IMR-90 (cell line): ENCODE measurements at regions not wholly inside any gene's neighbourhood (a gene's known extent, or its start where the extent isn't known, plus 50 kb on each side); places are given as distances from the start of the nearest gene placed in this dataset.

ENCODE experiments used
- ATAC-seq: fragments of 200-7000 bp; cut with Tn5 transposase; 2 replicates; pipeline ENCODE4 v1.9.1; 2020; ENCODE audit warnings: low read depth, mild to moderate bottlenecking, moderate library complexity
- BruUV-seq: library from RNA; stranded (reverse); fragments of 400-500 nt; replicated peaks from 2 replicates; lab custom pipeline; 2021; lab: Mats Ljungman, UMichigan
- CTCF ChIA-PET: fragments of 300-600 bp; formaldehyde crosslinking; extraction: SDS; loops from one replicate; lab custom pipeline; 2021; ENCODE audit warnings: antibody characterized with exemption; lab: Yijun Ruan, JAX
- POLR2A ChIA-PET: fragments of 300-600 bp; sonication (Branson Sonifier 250); formaldehyde crosslinking; loops from one replicate; lab custom pipeline; 2022; ENCODE audit warnings: antibody characterized with exemption; ENCODE audit not compliant: unreplicated experiment; lab: Charles Lee
- DNase-seq: peaks from one replicate; pipeline ENCODE4 v3.0.0; 2013
- H2AFZ ChIP-seq: replicated peaks from 2 replicates; pipeline ENCODE3; 2013; ENCODE audit warnings: low read length, mild to moderate bottlenecking; ENCODE audit not compliant: poor library complexity
- H2AK5ac ChIP-seq: 2 replicates; pipeline ENCODE4 v1.6.1; 2013; ENCODE audit warnings: low read depth, low read length, inconsistent platforms
- H2AK9ac ChIP-seq: replicated peaks from 2 replicates; pipeline ENCODE3; 2013; ENCODE audit warnings: mild to moderate bottlenecking, low read depth, low read length, moderate library complexity; ENCODE audit not compliant: poor library complexity
- H2BK120ac ChIP-seq: 2 replicates; pipeline ENCODE4 v1.6.1; 2013; ENCODE audit warnings: low read depth, low read length, inconsistent platforms
- H2BK15ac ChIP-seq: 3 replicates; pipeline ENCODE4 v1.6.1; 2013; ENCODE audit warnings: low read depth, low read length, inconsistent platforms
- H2BK20ac ChIP-seq: 2 replicates; pipeline ENCODE4 v1.6.1; 2013; ENCODE audit warnings: low read depth, mild to moderate bottlenecking, inconsistent platforms, low read length, moderate library complexity
- H2BK5ac ChIP-seq: 2 replicates; pipeline ENCODE4 v1.6.1; 2013; ENCODE audit warnings: mild to moderate bottlenecking, low read depth, low read length, inconsistent platforms; ENCODE audit not compliant: poor library complexity, severe bottlenecking
- H3K14ac ChIP-seq: replicated peaks from 2 replicates; pipeline ENCODE4 v1.6.1; 2013; ENCODE audit warnings: low read depth, low read length, inconsistent platforms
- H3K18ac ChIP-seq: 2 replicates; pipeline ENCODE4 v1.6.1; 2013; ENCODE audit warnings: low read depth, low read length, control low read depth
- H3K23ac ChIP-seq: 2 replicates; pipeline ENCODE4 v1.6.1; 2013; ENCODE audit warnings: low read depth, low read length, inconsistent platforms
- H3K27ac ChIP-seq: 2 replicates; pipeline ENCODE4 v1.5.1; 2013; ENCODE audit warnings: mild to moderate bottlenecking, control low read depth, low read length; ENCODE audit not compliant: insufficient read depth
- H3K27me3 ChIP-seq: 2 replicates; pipeline ENCODE4 v1.6.1; 2013; ENCODE audit warnings: low read length; ENCODE audit not compliant: control insufficient read depth, insufficient read depth
- H3K36me3 ChIP-seq: 2 replicates; pipeline ENCODE4 v1.6.1; 2013; ENCODE audit warnings: low read length, mixed read lengths; ENCODE audit not compliant: control insufficient read depth, insufficient read depth
- H3K4ac ChIP-seq: 2 replicates; pipeline ENCODE4 v1.6.1; 2013; ENCODE audit warnings: low read depth, low read length, inconsistent platforms
- H3K4me1 ChIP-seq: 2 replicates; pipeline ENCODE4 v1.6.1; 2013; ENCODE audit warnings: low read length, mixed read lengths; ENCODE audit not compliant: control insufficient read depth, insufficient read depth
- H3K4me2 ChIP-seq: 2 replicates; pipeline ENCODE4 v1.6.1; 2013; ENCODE audit warnings: low read depth, mild to moderate bottlenecking, control low read depth, low read length, moderate library complexity
- H3K4me3 ChIP-seq: 2 replicates; pipeline ENCODE4 v1.5.1; 2013; ENCODE audit warnings: low read depth, mild to moderate bottlenecking, control low read depth, low read length, moderate library complexity; ENCODE audit not compliant: insufficient read depth
- H3K56ac ChIP-seq: 2 replicates; pipeline ENCODE4 v1.6.1; 2013; ENCODE audit warnings: low read length, inconsistent platforms; ENCODE audit not compliant: insufficient read depth; ENCODE audit errors: extremely low read depth
- H3K79me1 ChIP-seq, 2 experiments: 2 replicates each; pipeline ENCODE4 v1.6.1; 2013; ENCODE audit warnings: low read length in 2 of 2, inconsistent platforms in 1 of 2, low read depth in 1 of 2
- H3K9ac ChIP-seq: 2 replicates; pipeline ENCODE4 v1.6.1; 2013; ENCODE audit warnings: low read depth, low read length, control low read depth
- H3K9me1 ChIP-seq: 2 replicates; pipeline ENCODE4 v1.6.1; 2013; ENCODE audit warnings: low read length, inconsistent platforms; ENCODE audit not compliant: insufficient read depth
- H3K9me3 ChIP-seq: 2 replicates; pipeline ENCODE4 v1.6.1; 2013; ENCODE audit warnings: low read length; ENCODE audit not compliant: control insufficient read depth, insufficient read depth
- H4K20me1 ChIP-seq: 2 replicates; pipeline ENCODE4 v1.6.1; 2013; ENCODE audit warnings: low read length, inconsistent platforms; ENCODE audit not compliant: insufficient read depth
- H4K5ac ChIP-seq: 2 replicates; pipeline ENCODE4 v1.6.1; 2013; ENCODE audit warnings: mild to moderate bottlenecking, low read depth, low read length, control low read depth
- H4K8ac ChIP-seq, 2 experiments: 2 replicates each; pipeline ENCODE4 v1.6.1; 2013; ENCODE audit warnings: low read depth in 2 of 2, low read length in 2 of 2, control low read depth in 1 of 2, inconsistent platforms in 1 of 2
- H4K91ac ChIP-seq: 2 replicates; pipeline ENCODE4 v1.6.1; 2013; ENCODE audit warnings: low read depth, low read length, inconsistent platforms; ENCODE audit not compliant: insufficient read depth
- MAFK ChIP-seq: IDR thresholded peaks from 2 replicates; pipeline ENCODE4 v1.6.1; 2012; ENCODE audit warnings: low read depth, low read length, improper control_type of control experiment
- RAD21 ChIP-seq: IDR thresholded peaks from 2 replicates; pipeline ENCODE4 v1.6.1; 2012; ENCODE audit warnings: low read length, improper control_type of control experiment
- WGBS, 2 experiments: methylation state at CpG; one replicate each; pipeline versions ENCODE4 v1.1.5 to v1.1.7; 2013; ENCODE audit warnings: missing lambda C conversion rate in 2 of 2; ENCODE audit not compliant: insufficient read length in 1 of 2; ENCODE audit errors: extremely low coverage in 2 of 2; 5-methylcytosine and 5-hydroxymethylcytosine counted together
- dilution Hi-C: fragments of 300-500 bp; cut with HindIII; formaldehyde crosslinking; loops from one replicate; pipeline ENCODE4 v1.14.3; 2018; ENCODE audit warnings: low sequenced_read_pairs; ENCODE audit not compliant: unreplicated experiment
- in situ Hi-C: fragments of 300-500 bp; cut with MboI; formaldehyde crosslinking; loops from 3 replicates; pipeline ENCODE4 v1.14.3; 2019; ENCODE audit warnings: low sequenced_read_pairs, inconsistent platforms, mixed read lengths
- intact Hi-C: fragments of 100-400 bp; cut with micrococcal nuclease; formaldehyde crosslinking; loops from 2 replicates; pipeline ENCODE4 v1.10.0; 2022

GRCh38 chr18:73668051-73668450, 479.6 kb downstream of the FBXO15 start:
- H3K9me1 ChIP-seq: peaks cover 3% of the 10 kb centered on the region
- H2AK9ac ChIP-seq: no peak overlapping the region
- H3K4ac ChIP-seq: no peak overlapping the region
- H3K36me3 ChIP-seq: no peaks in the 10 kb centered on the region
- H2AFZ ChIP-seq: no peak overlapping the region
- no peaks in the 10 kb centered on the region for H3K27me3 ChIP-seq
- H4K91ac ChIP-seq: no peak overlapping the region
- no peak overlapping the region for H2BK20ac ChIP-seq
- TF ChIP-seq MAFK (peak; percentile 59), RAD21 (no peak)
- ChIA-PET CTCF (no interaction called here), POLR2A (no interaction called here)
- H4K20me1 ChIP-seq: no peaks in the 10 kb centered on the region
- H3K56ac ChIP-seq: no peak overlapping the region
- WGBS, 2 experiments: no CpG with 5 or more reads among the region's 1 CpG
- H4K5ac ChIP-seq: no peak overlapping the region
- no peak overlapping the region for H4K8ac ChIP-seq
- no TSS peak for BruUV-seq
- H3K14ac ChIP-seq: no peak overlapping the region
- ATAC-seq (peak; percentile 24; the same call in 1 of the 2 replicates), DNase-seq (no peak)
- H2BK15ac ChIP-seq: no peak overlapping the region
- intact Hi-C loops (no loop called here), dilution Hi-C loops (no loop called here), in situ Hi-C loops (no loop called here)
- H2BK5ac ChIP-seq: no peak overlapping the region
- H3K18ac ChIP-seq: no peak overlapping the region; the same call in 1 of the 2 replicates
- no peak overlapping the region for H2AK5ac ChIP-seq
- no peak overlapping the region for H2BK120ac ChIP-seq
- H3K9me3 ChIP-seq: no peaks in the 10 kb centered on the region
- peak overlapping the region; percentile 44; the same call in 1 of the 2 replicates for H3K4me2 ChIP-seq
- peaks cover 9% of the 10 kb centered on the region for H3K4me1 ChIP-seq
- no peak overlapping the region for H3K4me3 ChIP-seq
- H3K23ac ChIP-seq: no peak overlapping the region
- peaks cover 12 to 20% of the 10 kb centered on the region in 2 experiments for H3K79me1 ChIP-seq
- H3K9ac ChIP-seq: no peak overlapping the region
- H3K27ac ChIP-seq: no peak overlapping the region
